Muscle layer of duodenum (tissue), 2 donors: ENCODE measurements at regions not wholly inside any gene's neighbourhood (a gene's known extent, or its start where the extent isn't known, plus 50 kb on each side); places are given as distances from the start of the nearest gene placed in this dataset.

Experiments used
- H3K27ac ChIP-seq: one replicate; pipeline ENCODE4 v1.7.0; 2013; ENCODE audit warnings: mild to moderate bottlenecking, low read length
- H3K27me3 ChIP-seq: one replicate; pipeline ENCODE4 v1.7.0; 2013; ENCODE audit warnings: low read depth, mild to moderate bottlenecking, control low read depth, low read length
- H3K36me3 ChIP-seq, 2 donors: one replicate each; pipeline ENCODE4 v1.7.0; 2013; ENCODE audit warnings: low read length in 2 of 2, control low read depth in 1 of 2, mild to moderate bottlenecking in 1 of 2; ENCODE audit not compliant: insufficient read depth in 2 of 2, control insufficient read depth in 1 of 2
- H3K4me1 ChIP-seq, 2 donors: one replicate each; pipeline ENCODE4 v1.7.0; 2013; ENCODE audit warnings: low read length in 2 of 2, mild to moderate bottlenecking in 2 of 2, control low read depth in 1 of 2, moderate library complexity in 1 of 2; ENCODE audit not compliant: insufficient read depth in 2 of 2, control insufficient read depth in 1 of 2
- H3K4me3 ChIP-seq, 2 donors: one replicate each; pipeline ENCODE4 v1.7.0; 2013; ENCODE audit warnings: low read length in 2 of 2, low read depth in 1 of 2, mild to moderate bottlenecking in 1 of 2
- H3K9me3 ChIP-seq, 2 donors: one replicate each; pipeline ENCODE4 v1.7.0; 2013; ENCODE audit warnings: low read length in 2 of 2, control low read depth in 1 of 2, mild to moderate bottlenecking in 1 of 2; ENCODE audit not compliant: control insufficient read depth in 1 of 2
- donor health status: healthy.

GRCh38 chr16:59067205-59067604 is 333.1 kb upstream of the GOT2 start:
- peaks cover 0 to 2% of the 10 kb centered on the region in 2 donors for H3K9me3 ChIP-seq
- no peak overlapping the region for H3K27ac ChIP-seq
- H3K4me3 ChIP-seq, result no peak overlapping the region
- H3K27me3 ChIP-seq, result no peaks in the 10 kb centered on the region
- H3K36me3 ChIP-seq, result no peaks in the 10 kb centered on the region
- no peaks in the 10 kb centered on the region for H3K4me1 ChIP-seq

- no peaks in the 10 kb centered on the region for H3K27me3 ChIP-seq
- no peaks in the 10 kb centered on the region for H3K4me1 ChIP-seq
- no peak overlapping the region for H3K4me3 ChIP-seq
- no peak overlapping the region for H3K27ac ChIP-seq
- no peaks in the 10 kb centered on the region for H3K9me3 ChIP-seq
- no peaks in the 10 kb centered on the region for H3K36me3 ChIP-seq
Measured at GRCh38 chr16:59060207-59060606, 326.1 kb upstream of the GOT2 start.

- no peaks in the 10 kb centered on the region for H3K9me3 ChIP-seq
- no peak overlapping the region for H3K27ac ChIP-seq
- H3K27me3 ChIP-seq, result no peaks in the 10 kb centered on the region
- no peaks in the 10 kb centered on the region for H3K36me3 ChIP-seq
- no peaks in the 10 kb centered on the region for H3K4me1 ChIP-seq
- no peak overlapping the region for H3K4me3 ChIP-seq
Measured at GRCh38 chr16:59058250-59058649, 324.1 kb upstream of the GOT2 start.

- Histone ChIP-seq H3K36me3 (no peaks in the 10 kb centered on the region), H3K27ac (no peak overlapping the region), H3K9me3 (no peaks in the 10 kb centered on the region), H3K27me3 (no peaks in the 10 kb centered on the region), H3K4me3 (no peak overlapping the region), H3K4me1 (no peaks in the 10 kb centered on the region)
Measured at GRCh38 chr16:59053911-59054310, 319.8 kb upstream of the GOT2 start.

GRCh38 chr16:59052231-59052630 is 318.1 kb upstream of the GOT2 start:
- Histone ChIP-seq H3K36me3 (no peaks in the 10 kb centered on the region), H3K4me1 (no peaks in the 10 kb centered on the region), H3K9me3 (no peaks in the 10 kb centered on the region), H3K27me3 (no peaks in the 10 kb centered on the region), H3K27ac (no peak overlapping the region), H3K4me3 (no peak overlapping the region)

- Histone ChIP-seq H3K36me3 (no peaks in the 10 kb centered on the region), H3K9me3 (no peaks in the 10 kb centered on the region)
Measured at GRCh38 chr16:59048876-59049275, 314.8 kb upstream of the GOT2 start.

GRCh38 chr16:59047114-59047513 is 313.0 kb upstream of the GOT2 start:
- Histone ChIP-seq H3K36me3 (no peaks in the 10 kb centered on the region), H3K4me3 (no peak overlapping the region), H3K9me3 (no peaks in the 10 kb centered on the region), H3K27ac (no peak overlapping the region), H3K27me3 (no peaks in the 10 kb centered on the region), H3K4me1 (no peaks in the 10 kb centered on the region)

More at GRCh38 chr16:59048876-59049275, 314.8 kb upstream of the GOT2 start:
- no peaks in the 10 kb centered on the region for H3K4me1 ChIP-seq
- no peaks in the 10 kb centered on the region for H3K27me3 ChIP-seq
- no peak overlapping the region for H3K27ac ChIP-seq
- H3K4me3 ChIP-seq, result no peak overlapping the region

GRCh38 chr16:59046335-59046734 is 312.2 kb upstream of the GOT2 start:
- Histone ChIP-seq H3K27ac (no peak overlapping the region), H3K9me3 (no peaks in the 10 kb centered on the region), H3K27me3 (no peaks in the 10 kb centered on the region), H3K4me3 (no peak overlapping the region), H3K4me1 (no peaks in the 10 kb centered on the region), H3K36me3 (no peaks in the 10 kb centered on the region)

GRCh38 chr16:59045501-59045900 is 311.4 kb upstream of the GOT2 start:
- no peaks in the 10 kb centered on the region for H3K4me1 ChIP-seq
- no peaks in the 10 kb centered on the region for H3K36me3 ChIP-seq
- H3K9me3 ChIP-seq, result no peaks in the 10 kb centered on the region
- H3K4me3 ChIP-seq, result no peak overlapping the region
- no peaks in the 10 kb centered on the region for H3K27me3 ChIP-seq
- no peak overlapping the region for H3K27ac ChIP-seq

- no peaks in the 10 kb centered on the region for H3K36me3 ChIP-seq
- H3K27ac ChIP-seq, result no peak overlapping the region
- H3K4me1 ChIP-seq, result no peaks in the 10 kb centered on the region
- no peak overlapping the region for H3K4me3 ChIP-seq
- H3K9me3 ChIP-seq, result no peaks in the 10 kb centered on the region
- H3K27me3 ChIP-seq, result no peaks in the 10 kb centered on the region
Measured at GRCh38 chr16:59044616-59045015, 310.5 kb upstream of the GOT2 start.

GRCh38 chr16:59042301-59042700 is 308.2 kb upstream of the GOT2 start:
- H3K36me3 ChIP-seq, result no peaks in the 10 kb centered on the region
- no peak overlapping the region for H3K4me3 ChIP-seq
- no peaks in the 10 kb centered on the region for H3K9me3 ChIP-seq
- no peaks in the 10 kb centered on the region for H3K4me1 ChIP-seq
- H3K27ac ChIP-seq, result no peak overlapping the region
- no peaks in the 10 kb centered on the region for H3K27me3 ChIP-seq

GRCh38 chr16:59039066-59039720 is 305.1 kb upstream of the GOT2 start:
- no peak overlapping the region for H3K27ac ChIP-seq
- no peaks in the 10 kb centered on the region for H3K4me1 ChIP-seq
- H3K9me3 ChIP-seq, result peaks cover 0 to 11% of the 10 kb centered on the region in 2 donors
- H3K4me3 ChIP-seq, result no peak overlapping the region
- no peaks in the 10 kb centered on the region for H3K27me3 ChIP-seq
- H3K36me3 ChIP-seq, result no peaks in the 10 kb centered on the region
